ENCODE measurements at regions not wholly inside any gene's neighbourhood (a gene's known extent, or its start where the extent isn't known, plus 50 kb on each side); places are given as distances from the start of the nearest gene placed in this dataset.

- Mint-ChIP-seq H3K9me3 (0 out of 2 replicates have a peak, but pooled peaks cover 5% of the 10 kb centered on the region), H3K4me3 (no peak overlapping the region), H3K4me1 (ENCODE audit: low read depth) (peaks cover 6% of the 10 kb centered on the region; the same call in 1 of the 2 replicates), H3K36me3 (ENCODE audit: low read depth) (peaks cover 4% of the 10 kb centered on the region; the same call in 1 of the 2 replicates), H3K27ac (no peak overlapping the region), H3K27me3 (ENCODE audit: insufficient read depth) (no peaks in the 10 kb centered on the region)
- DNase-seq, result no peak
- no peak for TF ChIP-seq CTCF (IDR thresholded peaks at IDR 0.05)
Measured at GRCh38 chr5:124929000-124929399, 182.6 kb upstream of the ZNF608 start.

- no peak for TF ChIP-seq CTCF (IDR thresholded peaks at IDR 0.05)
- Mint-ChIP-seq H3K27ac (no peak overlapping the region), H3K9me3 (0 out of 2 replicates have a peak, but pooled peaks cover 5% of the 10 kb centered on the region), H3K36me3 (ENCODE audit: low read depth) (no peaks in the 10 kb centered on the region), H3K4me1 (ENCODE audit: low read depth) (peaks cover 12% of the 10 kb centered on the region), H3K27me3 (ENCODE audit: insufficient read depth) (no peaks in the 10 kb centered on the region), H3K4me3 (no peak overlapping the region)
- peak; percentile 38 for DNase-seq
Measured at GRCh38 chr5:124932791-124933600, 186.6 kb upstream of the ZNF608 start.

DNA sequence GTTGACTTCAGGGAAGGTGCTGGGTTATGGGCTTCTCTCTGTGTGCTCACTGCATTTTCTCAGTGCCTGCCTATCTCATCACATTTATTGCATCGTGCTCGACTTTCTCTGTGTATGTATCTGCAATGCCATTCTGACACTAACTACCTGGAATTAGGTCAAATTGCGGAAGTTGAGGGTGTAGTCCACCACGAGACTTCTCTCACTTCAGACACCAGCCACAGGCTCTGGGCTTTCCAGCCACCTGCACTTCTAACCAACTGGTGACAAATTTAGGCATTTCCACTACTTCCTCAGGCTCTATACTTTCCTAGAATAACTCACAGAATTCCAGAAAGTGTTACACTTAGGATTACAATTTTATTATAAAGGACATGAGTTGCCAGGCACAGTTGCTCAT is 188.6 kb upstream of the ZNF608 start:
- Mint-ChIP-seq H3K36me3 (ENCODE audit: low read depth) (no peaks in the 10 kb centered on the region), H3K4me1 (ENCODE audit: low read depth) (peaks cover 12% of the 10 kb centered on the region), H3K27ac (no peak overlapping the region), H3K4me3 (no peak overlapping the region), H3K27me3 (ENCODE audit: insufficient read depth) (no peaks in the 10 kb centered on the region), H3K9me3 (0 out of 2 replicates have a peak, but pooled peaks cover 5% of the 10 kb centered on the region)
- no peak for DNase-seq
- TF ChIP-seq CTCF (IDR thresholded peaks at IDR 0.05), result no peak

DNA sequence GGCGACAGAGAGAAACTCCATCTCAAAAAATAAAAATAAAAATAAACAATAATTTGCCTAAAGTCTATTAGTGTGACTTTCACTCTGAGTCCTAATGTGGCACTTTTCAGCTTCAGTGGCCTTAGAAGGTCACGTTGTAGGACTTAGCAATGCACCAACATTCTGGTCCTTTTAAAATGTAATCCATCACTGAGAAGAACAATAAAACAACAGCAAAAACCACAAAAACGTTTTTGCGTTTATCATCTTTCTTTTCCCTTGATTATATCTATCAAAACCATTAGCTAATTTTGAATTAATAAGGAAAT is 190.1 kb upstream of the ZNF608 start:
- no peaks in the 10 kb centered on the region for H3K36me3 Mint-ChIP-seq (ENCODE audit: low read depth)
- peaks cover 18% of the 10 kb centered on the region for H3K4me1 Mint-ChIP-seq (ENCODE audit: low read depth)
- no peak overlapping the region for H3K27ac Mint-ChIP-seq

More for the DNA sequence above, 190.1 kb upstream of the ZNF608 start:
- DNase-seq, result no peak
- H3K27me3 Mint-ChIP-seq (ENCODE audit: insufficient read depth), result peaks cover 6% of the 10 kb centered on the region; the same call in 1 of the 2 replicates
- no peaks in the 10 kb centered on the region; the same call in 1 of the 2 replicates for H3K9me3 Mint-ChIP-seq
- no peak for TF ChIP-seq CTCF (IDR thresholded peaks at IDR 0.05)
- H3K4me3 Mint-ChIP-seq, result no peak overlapping the region

All from HFFc6 (cell line).